ENCODE measurements at regions not wholly inside any gene's neighbourhood (a gene's known extent, or its start where the extent isn't known, plus 50 kb on each side); places are given as distances from the start of the nearest gene placed in this dataset.
"Not testable (repeated sequence)": the region's sequence is repeated elsewhere in the genome, so short reads cannot be mapped to it uniquely, and the experiment has no call there.

DNA sequence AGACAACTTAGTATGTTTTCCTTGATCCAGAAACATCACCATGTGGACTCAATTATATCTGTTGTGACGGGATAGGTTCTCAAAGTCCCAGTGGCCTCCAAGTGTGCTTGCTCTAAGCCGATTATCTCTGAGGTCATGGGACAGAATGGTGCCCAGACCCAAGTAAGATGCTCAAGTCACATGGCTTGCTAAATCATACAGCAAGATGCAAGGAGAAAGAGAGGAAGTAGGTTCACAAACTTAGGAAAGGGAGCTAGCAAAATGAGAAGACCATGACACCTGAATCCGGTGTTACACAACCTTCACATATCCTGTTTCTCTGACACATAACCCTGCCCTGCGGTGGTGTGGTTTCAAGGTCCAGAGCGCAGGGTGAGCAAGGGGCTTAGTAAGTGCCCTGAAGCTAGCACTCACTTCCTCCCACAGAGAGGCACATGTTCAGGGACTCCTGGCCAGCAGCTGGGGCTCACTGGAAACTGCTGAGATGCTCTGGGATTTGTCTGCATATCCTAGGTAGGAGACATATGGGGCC lies 590.9 kb upstream of the ANKRD30A start:
- no peak for DNase-seq

DNA sequence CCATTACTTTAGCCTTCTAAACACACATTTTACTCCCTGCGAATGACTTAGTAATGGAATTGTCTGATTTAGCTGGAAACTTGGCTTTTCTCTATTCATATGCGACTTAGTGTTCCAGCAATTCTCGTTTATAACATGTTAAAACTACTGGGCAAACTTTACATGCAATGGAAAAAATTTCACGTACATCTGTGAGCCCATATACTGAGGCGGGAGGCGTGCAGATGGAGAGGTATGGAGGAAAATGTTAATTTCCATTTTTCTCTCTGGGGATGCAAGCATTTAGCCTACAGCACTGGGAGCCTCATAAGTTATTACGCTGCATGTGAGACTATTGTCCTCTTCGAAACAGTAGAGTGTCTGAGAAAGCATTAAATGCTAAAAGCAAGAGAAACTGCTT lies 591.5 kb upstream of the ANKRD30A start:
- no peak for DNase-seq

DNA sequence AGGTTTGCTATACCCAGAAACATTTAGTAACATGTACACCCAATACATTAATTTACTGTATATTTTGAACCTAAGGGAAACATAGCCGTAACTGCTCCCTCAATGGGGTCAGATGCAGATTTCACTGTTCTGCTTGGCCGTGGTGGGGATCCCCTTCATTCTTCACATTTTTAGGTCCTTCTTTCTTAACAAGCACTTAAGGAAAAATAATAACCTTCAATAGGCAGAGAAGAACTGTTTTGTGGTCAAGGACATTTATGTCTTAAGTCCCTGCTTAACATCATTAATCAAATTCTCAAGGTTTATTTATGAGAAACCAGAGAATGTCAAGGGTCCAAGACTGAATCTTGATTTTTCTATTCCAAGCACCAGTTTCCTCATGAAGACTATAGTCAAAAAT lies 592.1 kb upstream of the ANKRD30A start:
- no peak for DNase-seq

DNA sequence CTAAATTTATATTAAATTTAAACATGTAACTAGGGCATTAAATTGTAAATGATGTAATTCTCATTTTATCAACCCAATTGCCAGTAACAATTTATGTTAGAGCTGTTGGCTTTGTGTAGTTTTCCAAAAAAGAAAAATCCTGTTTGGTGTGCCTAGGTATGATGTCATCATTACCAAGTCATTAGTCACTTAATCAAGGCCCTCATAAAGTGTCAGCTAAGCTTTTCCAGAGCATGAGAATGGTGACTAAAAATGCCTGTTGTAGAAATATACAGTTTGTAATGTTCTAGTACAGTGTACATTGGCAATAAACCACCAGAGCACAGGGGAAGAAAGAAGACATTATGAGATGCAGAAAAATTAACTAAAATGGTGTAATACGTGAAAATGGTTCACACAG lies 593.8 kb upstream of the ANKRD30A start:
- no peak for DNase-seq

DNA sequence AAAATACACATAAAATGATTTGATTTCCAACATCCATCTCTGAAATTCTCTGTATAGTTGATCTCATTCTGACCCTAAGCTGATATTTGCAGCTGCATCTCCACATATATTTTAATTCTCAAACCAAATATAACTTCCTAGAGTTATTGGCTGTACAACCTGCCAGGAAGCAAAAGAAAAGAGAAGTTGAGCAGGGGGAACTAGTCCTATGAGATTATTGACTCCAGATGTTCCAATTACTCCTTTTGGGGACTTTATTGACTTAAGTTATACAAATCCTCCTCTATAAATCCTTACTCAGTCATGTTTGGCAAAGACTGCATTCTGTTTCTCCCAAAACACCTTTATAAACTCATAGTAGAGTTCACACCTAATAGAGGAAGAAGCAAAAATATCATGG lies 599.4 kb upstream of the ANKRD30A start:
- no peak for DNase-seq

DNA sequence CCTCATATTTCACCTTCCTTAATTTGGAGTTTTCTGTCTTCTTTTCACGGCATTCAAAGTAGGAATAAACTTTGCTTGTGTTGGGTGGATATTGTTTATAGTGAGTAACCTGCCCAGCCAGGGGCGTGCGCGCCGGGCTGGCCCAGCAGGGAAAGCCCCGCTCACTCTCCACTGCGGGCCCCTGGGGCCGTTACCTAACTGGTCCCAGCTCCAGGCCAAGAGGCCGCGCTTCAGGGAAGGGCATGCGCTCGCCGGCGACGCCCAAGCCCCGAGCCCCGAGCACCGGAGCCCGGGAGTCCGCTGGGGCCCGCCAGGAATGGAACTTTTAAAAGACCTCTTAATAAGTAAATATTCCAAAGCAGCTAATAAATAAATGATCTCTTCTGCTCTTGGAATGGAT lies 601.3 kb upstream of the ANKRD30A start:
- DNase-seq, result not testable (repeated sequence)

DNA sequence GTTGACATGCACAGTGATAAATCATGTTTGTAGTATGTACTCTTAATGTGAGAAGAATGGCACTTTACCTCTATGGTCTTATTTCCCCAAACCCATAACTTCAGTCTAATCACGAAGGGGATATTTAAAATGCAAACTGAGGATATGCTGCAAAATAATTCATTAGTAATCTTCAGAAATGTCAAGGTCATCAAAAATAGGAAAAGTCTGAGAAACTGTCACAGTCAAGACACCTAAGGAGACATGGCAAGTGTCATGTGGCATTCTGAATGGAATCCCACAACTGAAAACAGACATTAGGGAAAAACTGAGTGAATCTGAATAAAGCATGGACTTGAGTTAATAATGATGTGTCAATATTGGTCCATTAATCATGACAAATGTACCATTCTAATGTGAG lies 605.5 kb upstream of the ANKRD30A start:
- DNase-seq, result no peak

DNA sequence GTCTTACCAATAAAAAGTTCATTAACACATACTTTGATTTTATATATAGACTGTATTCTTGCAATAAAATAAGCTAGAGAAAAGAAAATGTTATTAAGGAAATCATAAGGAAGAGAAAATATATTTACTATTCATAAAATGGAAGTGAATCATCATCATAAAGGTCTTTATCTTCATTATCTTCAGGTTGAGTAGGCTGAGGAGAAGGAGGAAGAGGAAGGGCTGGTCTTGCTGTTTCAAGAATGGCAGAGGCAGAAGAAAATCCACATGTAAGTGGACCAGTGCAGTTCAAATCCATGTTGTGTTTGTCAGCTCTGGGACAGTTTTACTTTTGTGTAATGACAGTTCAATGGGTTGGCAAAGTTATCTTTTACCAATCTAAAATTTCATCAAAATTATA lies 609.1 kb upstream of the ANKRD30A start:
- no peak for DNase-seq

DNA sequence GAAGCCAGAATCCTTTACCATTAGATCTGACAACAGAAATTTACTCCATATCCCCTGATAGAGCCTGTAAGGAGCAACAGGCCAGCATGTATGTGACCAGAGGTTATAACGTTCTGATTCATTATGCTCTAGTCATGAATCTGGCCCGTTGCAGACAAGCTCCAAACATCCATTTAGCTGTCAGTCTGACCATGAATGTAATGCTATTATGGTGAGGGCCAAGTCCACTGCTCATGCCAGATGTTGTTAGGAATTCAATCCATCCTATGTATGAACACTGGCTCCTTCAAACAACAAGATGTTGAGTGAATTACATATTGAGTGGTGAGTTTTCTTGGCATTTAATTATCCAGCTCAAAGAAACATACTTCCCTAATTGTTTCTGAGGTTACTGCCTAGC lies 610.1 kb upstream of the ANKRD30A start:
- DNase-seq, result no peak

DNA sequence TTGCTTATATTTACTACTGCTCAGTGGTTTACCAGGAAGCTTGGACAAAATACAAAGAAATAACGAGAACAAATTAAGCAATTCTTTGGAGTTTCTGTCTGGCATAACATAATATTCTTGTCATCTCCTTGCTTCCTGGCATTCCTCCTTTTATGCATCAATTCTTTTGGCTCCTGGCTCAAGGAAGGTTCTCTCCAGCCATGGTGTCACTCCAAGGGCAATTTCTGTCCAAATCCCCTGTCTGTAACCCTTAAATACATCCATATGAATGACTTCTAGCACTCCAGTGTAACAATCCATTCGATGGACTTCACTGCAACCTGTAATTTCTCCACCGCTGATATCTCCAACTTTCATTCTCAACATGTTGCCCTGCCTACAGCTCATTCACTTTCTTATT lies 617.7 kb upstream of the ANKRD30A start:
- no peak for DNase-seq

DNA sequence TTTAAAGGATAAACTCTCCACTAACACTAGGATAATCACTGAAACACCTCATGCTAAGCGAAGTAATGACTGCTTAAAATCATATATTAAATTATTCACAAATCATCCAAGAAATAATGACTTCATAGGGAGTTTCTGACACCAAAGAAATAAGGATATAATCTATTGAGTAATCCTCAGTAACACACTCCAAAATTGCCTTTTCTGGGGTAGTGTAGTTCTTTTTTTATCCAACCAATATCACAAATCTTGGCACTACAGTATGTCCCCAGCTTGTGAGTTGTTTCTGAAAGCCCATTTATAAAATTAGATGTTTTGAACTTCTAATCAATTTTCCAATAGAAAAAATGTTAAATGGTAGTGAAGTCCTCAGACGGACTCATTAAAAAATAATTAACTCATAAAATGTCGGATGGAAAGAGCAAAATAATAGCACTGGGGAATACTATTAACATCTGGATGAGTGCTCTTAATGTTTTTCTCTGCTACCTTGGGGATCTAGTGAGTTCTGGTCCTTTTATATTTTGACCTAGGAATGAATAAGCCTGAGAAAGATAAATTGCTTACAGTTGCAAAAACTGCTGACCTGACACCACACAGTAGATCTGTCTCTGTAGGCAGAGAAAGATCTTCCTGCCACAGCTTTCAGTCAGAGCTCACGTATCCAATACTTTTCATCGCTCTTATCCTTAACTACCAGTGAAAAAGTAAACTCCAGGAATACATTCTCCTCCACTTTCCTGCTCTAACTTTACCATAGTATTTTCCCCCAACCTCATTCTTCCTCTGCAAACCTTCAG lies 618.5 kb upstream of the ANKRD30A start:
- DNase-seq, result no peak

DNA sequence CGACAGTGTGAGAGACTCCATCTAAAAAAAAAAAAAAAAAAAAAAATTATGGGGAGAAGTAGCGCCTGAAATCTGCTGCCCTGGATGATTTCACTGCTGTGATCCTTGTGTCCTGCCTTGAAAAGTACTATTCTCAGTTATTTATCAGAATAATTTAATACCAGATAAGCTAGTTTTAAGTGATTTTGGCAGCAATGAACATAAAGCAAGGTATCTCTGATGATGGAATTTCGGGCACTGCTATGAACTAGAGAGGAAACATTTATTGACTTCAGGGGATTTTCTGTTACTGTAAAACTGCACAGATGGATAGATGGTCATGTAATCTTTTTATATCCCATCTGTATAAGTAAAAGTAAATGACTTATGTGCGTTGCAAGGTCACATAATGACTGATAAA lies 619.1 kb upstream of the ANKRD30A start:
- no peak for DNase-seq

DNA sequence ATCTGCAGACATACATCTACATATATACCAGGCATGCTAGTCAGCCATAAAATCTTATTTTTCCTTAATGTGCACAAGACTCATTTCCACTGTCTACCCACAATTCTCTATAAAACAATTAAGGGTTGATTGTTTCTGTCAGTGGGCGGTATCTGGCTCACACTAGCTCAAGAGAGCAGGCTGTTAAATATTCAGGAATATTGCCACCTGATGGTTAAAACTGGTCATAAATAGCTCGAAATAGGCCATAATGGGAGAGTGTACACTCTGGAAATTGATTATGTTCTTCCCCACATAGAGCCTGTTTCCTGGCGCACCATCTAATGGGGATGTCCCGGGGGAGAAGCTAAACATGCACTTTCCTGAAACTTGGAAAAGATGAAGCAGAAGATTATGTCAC lies 620.6 kb upstream of the ANKRD30A start:
- peak; percentile 8 for DNase-seq

DNA sequence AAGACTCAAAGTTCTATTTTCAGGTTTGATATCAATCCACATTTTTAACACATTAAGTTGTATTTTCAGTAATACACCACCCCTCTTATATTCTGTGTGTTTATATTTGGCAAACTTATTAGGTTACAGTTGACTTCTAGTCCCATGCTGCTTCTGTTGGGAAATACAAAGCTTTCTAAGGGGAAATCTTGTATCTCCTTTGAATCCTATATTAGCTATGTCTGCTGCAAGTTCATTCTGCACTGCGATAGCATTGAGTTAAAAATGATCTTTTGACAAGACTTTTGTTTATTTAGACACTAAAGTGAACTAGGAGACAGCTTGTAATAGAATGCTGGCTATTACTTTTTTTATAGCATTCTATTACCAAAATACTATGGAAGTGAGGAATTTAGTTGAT lies 625.1 kb upstream of the ANKRD30A start:
- DNase-seq, result no peak

DNA sequence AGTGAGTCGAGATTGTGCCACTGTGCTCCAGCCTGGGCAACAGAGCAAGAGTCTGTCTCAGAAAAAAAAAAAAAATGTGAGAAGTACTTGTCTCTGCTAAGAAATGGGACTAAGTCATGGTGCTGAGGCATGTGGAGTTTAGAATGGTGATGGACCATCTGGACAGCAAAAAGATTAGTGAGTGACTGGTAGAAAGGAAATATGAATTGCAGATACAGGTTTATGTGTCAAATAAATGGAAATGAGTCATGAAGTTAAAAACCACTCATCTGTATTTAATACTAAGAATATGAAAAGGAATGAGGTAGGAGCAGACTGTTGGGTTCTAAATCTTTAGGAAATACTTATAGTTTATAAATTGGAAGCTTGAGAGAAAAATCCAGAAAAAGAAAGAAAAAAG lies 625.7 kb upstream of the ANKRD30A start:
- no peak for DNase-seq

DNA sequence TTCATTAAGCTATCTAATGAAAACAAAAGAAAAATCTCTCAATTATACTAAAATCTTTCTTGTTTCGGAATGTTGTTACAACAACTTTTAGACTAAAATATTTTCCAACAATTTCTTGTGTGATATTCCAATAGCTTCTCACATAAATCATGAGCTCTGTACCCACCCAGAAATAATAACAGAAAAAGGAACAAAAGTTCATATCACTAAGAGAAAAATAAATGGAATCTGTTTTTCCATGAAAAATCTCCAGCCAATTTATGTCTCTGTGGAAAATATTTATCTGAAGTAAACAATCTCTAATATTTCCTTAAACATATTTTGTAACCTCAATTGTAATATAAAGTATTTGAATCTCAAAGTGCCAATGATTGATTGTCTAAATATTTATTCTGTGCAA lies 628.6 kb upstream of the ANKRD30A start:
- DNase-seq, result no peak

DNA sequence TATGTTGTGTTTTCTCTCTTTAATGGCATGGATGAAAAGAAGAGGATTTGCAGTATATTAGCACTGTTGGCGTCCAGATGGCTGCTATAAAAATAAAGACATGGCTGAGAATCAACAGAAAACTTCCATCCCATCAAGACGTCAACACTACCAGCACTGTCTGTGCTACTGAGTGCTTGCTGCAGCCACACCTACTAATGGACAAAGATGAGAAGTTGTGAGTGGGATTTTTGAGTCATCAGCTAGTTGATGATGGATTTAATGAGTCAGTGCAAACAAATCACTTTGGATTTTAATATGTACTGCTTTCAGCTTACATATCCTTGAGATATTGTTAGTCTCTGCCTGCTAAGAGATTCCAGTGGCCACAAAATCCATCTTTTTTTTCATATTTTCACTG lies 631.0 kb upstream of the ANKRD30A start:
- no peak for DNase-seq

DNA sequence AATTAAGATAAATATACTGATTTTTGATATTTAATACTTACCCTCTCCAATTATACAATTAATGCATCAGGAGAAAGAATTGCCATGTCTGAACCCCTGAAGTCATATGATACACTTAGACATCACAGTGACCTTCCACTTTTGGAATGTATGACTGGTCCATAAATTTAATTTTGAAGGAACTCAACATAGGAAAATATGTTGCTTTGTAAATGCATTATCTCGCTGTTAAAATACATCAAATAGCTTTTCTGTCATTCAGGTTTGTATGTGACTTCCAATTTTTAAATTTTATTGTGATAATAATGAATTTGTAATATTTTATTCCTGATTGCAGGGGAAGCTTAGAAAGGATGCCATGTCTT lies 631.9 kb upstream of the ANKRD30A start:
- no peak for DNase-seq

DNA sequence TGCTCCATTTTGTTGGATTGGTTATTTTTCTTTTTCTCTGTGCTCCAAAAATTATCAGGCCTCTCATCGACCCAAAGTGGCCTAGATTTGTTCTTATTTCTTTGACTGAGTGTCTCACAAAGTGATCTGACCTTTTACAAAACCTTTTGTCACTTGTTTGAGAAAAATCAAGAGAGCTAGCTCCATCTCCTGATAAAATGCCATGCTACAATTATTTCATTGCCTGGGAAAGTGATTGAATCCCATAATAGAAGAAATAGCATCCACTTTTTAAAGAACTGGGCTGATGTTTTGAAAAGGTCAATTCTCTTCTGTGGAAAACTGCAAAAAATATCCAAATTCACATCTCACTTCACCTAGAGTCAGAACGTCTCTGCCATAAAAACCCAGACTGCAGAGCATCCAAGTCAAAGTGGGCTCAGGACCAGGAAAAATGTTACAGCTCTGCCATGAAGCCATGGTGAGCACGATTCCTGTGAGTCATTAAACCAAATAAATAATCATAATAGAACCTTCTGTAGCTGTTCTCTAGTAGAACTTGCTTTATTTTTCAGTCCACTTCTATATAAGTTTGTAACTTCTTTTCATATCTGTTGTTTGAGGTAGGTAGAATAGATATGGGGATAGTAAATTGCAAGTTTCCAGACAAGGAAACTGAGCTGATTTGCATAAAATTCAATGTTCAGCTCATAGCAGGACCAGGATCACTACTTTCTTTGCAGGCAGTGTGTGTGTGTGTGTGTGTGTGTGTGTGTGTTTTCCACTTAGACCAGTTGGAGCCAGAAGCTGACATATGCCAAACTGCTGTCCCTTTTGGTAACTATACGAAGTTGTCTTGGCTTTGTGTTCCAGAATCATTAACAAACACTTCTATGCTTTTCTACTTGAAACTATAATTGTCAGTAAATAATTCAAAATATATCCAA lies 632.5 kb upstream of the ANKRD30A start:
- no peak for DNase-seq

DNA sequence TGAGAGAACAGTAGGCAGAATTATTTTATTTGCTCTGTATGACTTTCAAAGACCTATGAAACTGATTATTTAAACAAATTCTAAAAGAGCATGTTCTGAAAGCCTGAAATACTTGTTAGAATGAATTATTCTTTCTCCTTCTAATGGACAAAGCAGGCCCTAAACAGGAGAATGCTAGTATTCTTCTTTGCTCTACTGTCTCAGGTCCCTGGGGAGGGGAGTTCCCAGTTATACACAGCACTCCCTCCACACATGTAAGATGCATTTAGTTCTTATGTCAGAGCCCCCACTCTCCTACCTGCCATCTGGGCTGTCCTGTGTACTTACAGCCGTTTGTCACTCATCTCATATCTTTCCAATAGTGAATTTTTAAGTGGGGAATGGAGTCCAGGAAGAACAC lies 633.5 kb upstream of the ANKRD30A start:
- DNase-seq, result peak; percentile 55

DNA sequence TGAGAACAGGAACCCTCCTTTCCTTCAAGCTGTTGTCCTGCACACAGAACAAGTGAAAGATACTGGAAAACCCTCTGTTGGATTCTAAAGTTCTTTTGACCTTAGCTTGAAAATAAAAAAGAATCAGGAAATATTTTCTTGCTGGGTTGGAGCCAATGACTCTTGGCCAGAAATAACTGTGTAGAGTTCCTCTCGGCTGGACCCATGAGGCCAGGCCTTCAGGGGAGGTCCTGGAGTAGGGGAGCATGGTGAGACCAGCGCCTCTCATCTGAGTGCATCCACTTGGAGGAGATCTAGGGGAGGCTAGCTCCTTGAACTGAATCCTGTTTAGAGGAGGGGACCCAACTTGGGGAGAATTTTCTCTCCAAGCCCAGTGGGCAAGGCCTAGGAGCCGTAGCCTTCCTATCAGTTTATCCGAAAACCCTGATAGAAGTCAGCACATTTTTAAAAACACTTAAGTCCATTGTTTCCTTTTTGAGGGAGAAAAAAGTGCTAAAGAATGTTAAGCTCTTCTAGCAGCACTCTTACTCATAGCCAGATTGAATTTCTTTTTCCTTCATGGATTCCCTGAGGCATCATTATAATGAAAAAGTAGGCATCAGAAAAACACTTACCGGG lies 635.7 kb upstream of the ANKRD30A start:
- peak; percentile 8 for DNase-seq

DNA sequence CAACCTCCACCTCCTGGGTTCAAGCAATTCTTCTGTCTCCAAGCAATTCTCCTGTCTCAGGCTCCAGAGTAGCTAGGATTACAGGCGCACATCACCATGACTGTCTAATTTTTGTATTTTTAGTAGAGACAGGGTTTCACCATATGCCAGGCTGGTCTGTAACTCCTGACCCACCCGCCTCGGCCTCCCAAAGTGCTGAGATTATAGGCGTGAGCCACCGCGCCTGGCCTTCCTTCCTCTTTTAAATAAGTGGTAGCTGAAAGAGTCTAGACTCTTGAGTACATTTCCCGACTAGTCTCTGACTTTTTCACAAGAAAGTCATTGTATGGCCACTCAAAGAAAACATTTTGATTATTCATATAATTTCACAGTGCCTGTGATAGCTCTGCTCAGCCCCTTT lies 636.2 kb upstream of the ANKRD30A start:
- peak; percentile 9 for DNase-seq

DNA sequence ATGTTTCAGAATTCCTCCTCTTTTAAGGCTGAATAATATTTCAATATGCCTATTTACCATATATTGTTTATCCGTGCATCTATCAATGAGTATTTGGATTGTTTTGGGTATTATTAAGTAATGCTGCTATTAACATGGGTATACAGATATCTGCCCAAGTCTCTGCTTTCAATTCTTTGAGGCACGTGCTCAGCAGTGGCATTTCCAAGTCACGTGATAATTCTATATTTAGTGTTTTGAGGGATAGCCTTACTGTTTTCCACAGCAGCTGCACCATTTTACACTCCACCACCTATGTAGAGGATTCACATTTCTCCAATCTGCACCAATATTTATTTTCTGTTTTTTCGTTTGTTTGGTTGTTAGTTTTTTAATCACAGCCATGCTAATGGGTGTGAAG lies 636.8 kb upstream of the ANKRD30A start:
- DNase-seq, result peak; percentile 25

DNA sequence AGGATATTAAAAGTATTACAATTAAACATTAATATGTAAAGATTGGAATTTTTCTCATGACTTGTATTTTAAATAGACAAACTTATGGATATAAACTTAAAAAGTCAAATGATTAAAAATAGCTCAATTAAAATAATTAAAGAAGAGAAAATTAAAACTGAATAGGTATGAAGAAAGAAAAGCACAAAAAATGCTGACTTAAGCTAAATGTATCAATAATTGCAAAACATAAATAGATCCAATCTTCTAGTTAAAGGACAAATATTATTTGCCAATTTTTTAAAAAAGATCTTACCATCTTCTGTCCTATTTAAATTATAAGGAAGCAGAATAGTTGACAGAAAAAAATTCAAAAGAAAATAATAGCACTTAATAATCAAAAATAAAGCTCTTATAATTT lies 646.3 kb upstream of the ANKRD30A start:
- DNase-seq, result no peak
